Muscle of leg (tissue), 3 donors: ENCODE measurements at regions not wholly inside any gene's neighbourhood (a gene's known extent, or its start where the extent isn't known, plus 50 kb on each side); places are given as distances from the start of the nearest gene placed in this dataset.

ENCODE experiments used
- DNase-seq: peaks from one replicate; pipeline ENCODE4 v3.0.0; 2013
- H3K27ac ChIP-seq: one replicate; pipeline ENCODE4 v1.5.1; 2013; ENCODE audit warnings: mild to moderate bottlenecking, low read length, control low read depth
- H3K27me3 ChIP-seq: one replicate; pipeline ENCODE4 v1.6.1; 2013; ENCODE audit warnings: low read length; ENCODE audit not compliant: control insufficient read depth, insufficient read depth
- H3K36me3 ChIP-seq: one replicate; pipeline ENCODE4 v1.6.1; 2013; ENCODE audit warnings: low read length; ENCODE audit not compliant: control insufficient read depth, insufficient read depth
- H3K4me1 ChIP-seq: one replicate; pipeline ENCODE4 v1.6.1; 2013; ENCODE audit warnings: low read length; ENCODE audit not compliant: control insufficient read depth, insufficient read depth
- H3K4me3 ChIP-seq: one replicate; pipeline ENCODE4 v1.5.1; 2013; ENCODE audit warnings: low read length, control low read depth
- H3K9me3 ChIP-seq: replicated peaks from 2 replicates; pipeline ENCODE4 v1.6.1; 2013; ENCODE audit warnings: low read depth, low read length; ENCODE audit not compliant: control insufficient read depth
- WGBS: methylation state at CpG from one replicate; pipeline ENCODE4 v1.1.5; 2013; ENCODE audit warnings: missing lambda C conversion rate; ENCODE audit not compliant: insufficient coverage; 5-methylcytosine and 5-hydroxymethylcytosine counted together

GRCh38 chr4:27701606-27702005 is 841.0 kb downstream of the STIM2 start:
- peak; percentile 50 for DNase-seq
- H3K36me3 ChIP-seq, result no peaks in the 10 kb centered on the region
- no peaks in the 10 kb centered on the region for H3K27me3 ChIP-seq
- H3K27ac ChIP-seq, result no peak overlapping the region
- H3K9me3 ChIP-seq, result no peaks in the 10 kb centered on the region
- WGBS, result no CpG with 5 or more reads among the region's 3 CpGs
- no peaks in the 10 kb centered on the region for H3K4me1 ChIP-seq
- no peak overlapping the region for H3K4me3 ChIP-seq

GRCh38 chr4:27702730-27703431 is 842.2 kb downstream of the STIM2 start:
- Histone ChIP-seq H3K4me1 (no peaks in the 10 kb centered on the region), H3K27ac (no peak overlapping the region), H3K36me3 (no peaks in the 10 kb centered on the region), H3K27me3 (no peaks in the 10 kb centered on the region), H3K9me3 (no peaks in the 10 kb centered on the region), H3K4me3 (no peak overlapping the region)
- WGBS, result no CpG with 5 or more reads among the region's 5 CpGs
- peak; percentile 54 for DNase-seq

GRCh38 chr4:27703771-27704170 is 843.1 kb downstream of the STIM2 start:
- no peaks in the 10 kb centered on the region for H3K4me1 ChIP-seq
- H3K9me3 ChIP-seq, result no peaks in the 10 kb centered on the region
- no peaks in the 10 kb centered on the region for H3K27me3 ChIP-seq
- H3K27ac ChIP-seq, result no peak overlapping the region
- no peak overlapping the region for H3K4me3 ChIP-seq
- WGBS, result no CpG with 5 or more reads among the region's 4 CpGs
- H3K36me3 ChIP-seq, result no peaks in the 10 kb centered on the region
- no peak for DNase-seq

- H3K27me3 ChIP-seq, result no peaks in the 10 kb centered on the region
- no peak overlapping the region for H3K27ac ChIP-seq
- no peak overlapping the region for H3K4me3 ChIP-seq
- DNase-seq, result no peak
- no peaks in the 10 kb centered on the region for H3K36me3 ChIP-seq
- no peaks in the 10 kb centered on the region for H3K9me3 ChIP-seq
- WGBS, result no CpG with 5 or more reads among the region's 3 CpGs
- H3K4me1 ChIP-seq, result no peaks in the 10 kb centered on the region
Observed at GRCh38 chr4:27711041-27711440, 850.4 kb downstream of the STIM2 start.

- Histone ChIP-seq H3K4me1 (no peaks in the 10 kb centered on the region), H3K4me3 (no peak overlapping the region), H3K36me3 (no peaks in the 10 kb centered on the region), H3K27me3 (no peaks in the 10 kb centered on the region), H3K27ac (no peak overlapping the region), H3K9me3 (no peaks in the 10 kb centered on the region)
- no CpG with 5 or more reads among the region's 1 CpG for WGBS
- no peak for DNase-seq
Observed at GRCh38 chr4:27714073-27714472, 853.4 kb downstream of the STIM2 start.

DNA sequence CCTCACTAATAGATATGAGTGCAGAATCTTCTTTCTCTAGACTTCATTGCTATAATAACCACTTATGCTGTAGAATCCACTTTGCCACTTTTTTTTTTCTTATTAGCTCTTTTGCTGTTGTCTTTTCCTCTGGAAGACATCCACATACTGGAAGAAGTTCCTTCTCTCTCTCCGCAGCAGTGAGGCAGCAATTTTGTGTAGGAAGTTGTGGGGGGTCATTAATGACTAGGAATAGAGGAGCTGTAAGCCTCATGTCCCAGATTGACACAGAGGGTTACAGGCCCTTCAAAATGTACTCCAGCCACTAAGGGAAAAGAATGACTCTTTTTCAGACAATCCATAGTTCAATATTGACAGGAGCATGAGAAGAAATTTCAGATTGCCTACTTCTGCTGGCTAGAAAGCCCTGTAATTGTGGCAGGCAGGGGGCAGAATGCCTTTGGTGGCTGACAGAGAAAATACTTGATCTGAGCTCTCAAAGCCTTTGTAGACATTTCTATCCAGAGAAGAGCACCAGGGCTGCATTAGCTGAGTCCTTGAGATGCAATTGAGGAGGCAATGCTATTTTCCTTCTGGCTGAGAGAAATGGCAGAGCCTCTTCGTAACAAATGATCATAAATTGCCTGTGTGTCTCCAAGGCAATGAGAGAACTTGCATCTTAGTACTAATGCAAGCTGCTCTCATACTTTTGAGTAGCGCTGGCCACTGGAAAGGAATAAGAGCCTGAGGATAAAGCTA is 856.2 kb downstream of the STIM2 start:
- Histone ChIP-seq H3K4me3 (no peak overlapping the region), H3K27me3 (no peaks in the 10 kb centered on the region), H3K4me1 (no peaks in the 10 kb centered on the region), H3K36me3 (no peaks in the 10 kb centered on the region), H3K27ac (no peak overlapping the region), H3K9me3 (no peaks in the 10 kb centered on the region)
- DNase-seq, result no peak
- WGBS, result 80% methylated on average over 1 of the region's 3 CpGs

GRCh38 chr4:27717431-27717755 is 856.8 kb downstream of the STIM2 start:
- no peaks in the 10 kb centered on the region for H3K36me3 ChIP-seq
- DNase-seq, result peak; percentile 48
- H3K4me3 ChIP-seq, result no peak overlapping the region
- H3K4me1 ChIP-seq, result no peaks in the 10 kb centered on the region
- no peaks in the 10 kb centered on the region for H3K9me3 ChIP-seq
- H3K27me3 ChIP-seq, result no peaks in the 10 kb centered on the region
- WGBS, result no CpG with 5 or more reads among the region's 4 CpGs
- no peak overlapping the region for H3K27ac ChIP-seq

GRCh38 chr4:27720010-27720766 is 859.5 kb downstream of the STIM2 start:
- Histone ChIP-seq H3K36me3 (no peaks in the 10 kb centered on the region), H3K27ac (no peak overlapping the region), H3K4me1 (no peaks in the 10 kb centered on the region), H3K9me3 (no peaks in the 10 kb centered on the region), H3K27me3 (no peaks in the 10 kb centered on the region), H3K4me3 (no peak overlapping the region)
- DNase-seq, result no peak
- 78% methylated on average over 3 of the region's 4 CpGs for WGBS

GRCh38 chr4:27721193-27721592 is 860.6 kb downstream of the STIM2 start:
- H3K4me1 ChIP-seq, result no peaks in the 10 kb centered on the region
- H3K27me3 ChIP-seq, result no peaks in the 10 kb centered on the region
- H3K36me3 ChIP-seq, result no peaks in the 10 kb centered on the region
- whole genome bisulfite sequencing, result 93% methylated on average over 7 of the region's 8 CpGs
- H3K4me3 ChIP-seq, result no peak overlapping the region
- no peaks in the 10 kb centered on the region for H3K9me3 ChIP-seq
- no peak overlapping the region for H3K27ac ChIP-seq
- no peak for DNase-seq

- Histone ChIP-seq H3K9me3 (no peaks in the 10 kb centered on the region), H3K27ac (no peak overlapping the region), H3K27me3 (no peaks in the 10 kb centered on the region), H3K36me3 (no peaks in the 10 kb centered on the region), H3K4me1 (no peaks in the 10 kb centered on the region), H3K4me3 (no peak overlapping the region)
- DNase-seq, result no peak
- WGBS, result no CpG with 5 or more reads among the region's 3 CpGs
Observed at GRCh38 chr4:27728892-27729291, 868.3 kb downstream of the STIM2 start.
